Fibroblast of lung (primary cell): ENCODE measurements at regions not wholly inside any gene's neighbourhood (a gene's known extent, or its start where the extent isn't known, plus 50 kb on each side); places are given as distances from the start of the nearest gene placed in this dataset.

Experiments
- DNase-seq, 2 donors: peaks; one replicate each; pipeline versions ENCODE4 v3.0.0 to v3.0.0-alpha.2; 2010; ENCODE audit warnings: low read depth in 2 of 2
- H2AFZ ChIP-seq: 2 replicates; pipeline ENCODE4 v1.5.1; 2012; ENCODE audit warnings: low read length, control low read depth, inconsistent platforms
- H3K27ac ChIP-seq: 2 replicates; pipeline ENCODE4 v1.5.1; 2011; ENCODE audit warnings: low read length, control low read depth; ENCODE audit not compliant: insufficient read depth
- H3K27me3 ChIP-seq: 2 replicates; pipeline ENCODE4 v1.5.1; 2011; ENCODE audit warnings: mild to moderate bottlenecking, low read length; ENCODE audit not compliant: control insufficient read depth, insufficient read depth
- H3K36me3 ChIP-seq: 2 replicates; pipeline ENCODE4 v1.5.1; 2011; ENCODE audit warnings: low read length; ENCODE audit not compliant: control insufficient read depth, insufficient read depth
- H3K4me1 ChIP-seq: 2 replicates; pipeline ENCODE4 v1.5.1; 2011; ENCODE audit warnings: low read length; ENCODE audit not compliant: control insufficient read depth, insufficient read depth; ENCODE audit errors: extremely low read depth
- H3K4me2 ChIP-seq: 2 replicates; pipeline ENCODE4 v1.5.1; 2011; ENCODE audit warnings: low read length, control low read depth; ENCODE audit not compliant: insufficient read depth; ENCODE audit errors: extremely low read depth
- H3K4me3 ChIP-seq, 4 experiments: fragments of 200-600 bp in 1 of 4; sonication (generic) in 1 of 4; replicated peaks in 1 of 4; 2 replicates each; pipeline ENCODE4 v1.5.1; 2011 to 2016; ENCODE audit warnings: low read length in 4 of 4, low read depth in 3 of 4, mild to moderate bottlenecking in 3 of 4, control low read depth in 2 of 4, inconsistent platforms in 1 of 4, mixed read lengths in 1 of 4; ENCODE audit not compliant: insufficient read depth in 1 of 4; ENCODE audit errors: control extremely low read depth in 1 of 4
- H3K79me2 ChIP-seq: 2 replicates; pipeline ENCODE4 v1.5.1; 2012; ENCODE audit warnings: mild to moderate bottlenecking, low read length, inconsistent platforms; ENCODE audit not compliant: control insufficient read depth, insufficient read depth
- H3K9ac ChIP-seq: 2 replicates; pipeline ENCODE4 v1.5.1; 2011; ENCODE audit warnings: mild to moderate bottlenecking, low read length, control low read depth; ENCODE audit not compliant: insufficient read depth
- H3K9me3 ChIP-seq: 2 replicates; pipeline ENCODE4 v1.5.1; 2012; ENCODE audit warnings: low read depth, low read length; ENCODE audit not compliant: control insufficient read depth, insufficient read depth
- H4K20me1 ChIP-seq: 2 replicates; pipeline ENCODE4 v1.5.1; 2011; ENCODE audit warnings: low read length; ENCODE audit not compliant: control insufficient read depth, insufficient read depth; ENCODE audit errors: extremely low read depth
- CTCF ChIP-seq, 2 donors: IDR thresholded peaks in 1 of 2; conservative IDR thresholded peaks in 1 of 2; 1 replicate in 1 of 2; 2 replicates in 1 of 2; pipeline ENCODE4 v1.5.1; 2011 to 2012; ENCODE audit warnings: low read length in 2 of 2, control low read depth in 1 of 2, inconsistent platforms in 1 of 2, low read depth in 1 of 2, mild to moderate bottlenecking in 1 of 2
- EZH2 ChIP-seq: IDR thresholded peaks from 2 replicates; pipeline ENCODE4 v1.5.1; 2012; ENCODE audit warnings: low read length, control low read depth, mild to moderate bottlenecking; ENCODE audit errors: missing control alignments

GRCh38 chr13:89238496-89238895 lies 1567.3 kb downstream of the SLITRK5 start:
- H3K4me1 ChIP-seq: no peaks in the 10 kb centered on the region
- H3K4me2 ChIP-seq: no peak overlapping the region
- H3K9me3 ChIP-seq: no peaks in the 10 kb centered on the region
- no peak overlapping the region for H2AFZ ChIP-seq
- no peaks in the 10 kb centered on the region for H4K20me1 ChIP-seq
- no peaks in the 10 kb centered on the region for H3K36me3 ChIP-seq
- no peaks in the 10 kb centered on the region for H3K79me2 ChIP-seq
- H3K4me3 ChIP-seq: no peak overlapping the region
- H3K27ac ChIP-seq: no peak overlapping the region
- no peak overlapping the region for H3K9ac ChIP-seq
- no peak for DNase-seq
- TF ChIP-seq EZH2: no peak
- H3K27me3 ChIP-seq: no peaks in the 10 kb centered on the region

GRCh38 chr13:89239361-89240127 lies 1568.4 kb downstream of the SLITRK5 start:
- Histone ChIP-seq H3K4me1 (no peaks in the 10 kb centered on the region), H3K79me2 (no peaks in the 10 kb centered on the region), H4K20me1 (no peaks in the 10 kb centered on the region), H3K27me3 (no peaks in the 10 kb centered on the region), H2AFZ (no peak overlapping the region), H3K9ac (no peak overlapping the region), H3K9me3 (no peaks in the 10 kb centered on the region), H3K4me3 (no peak overlapping the region), H3K36me3 (no peaks in the 10 kb centered on the region), H3K27ac (no peak overlapping the region), H3K4me2 (no peak overlapping the region)
- TF ChIP-seq CTCF (conservative IDR thresholded peaks at IDR 0.05 in 1 of 2, IDR thresholded peaks at IDR 0.05 in 1 of 2; ENCODE audit: low read depth in 1 of 2, low read length in 2 of 2): no peak
- TF ChIP-seq EZH2: no peak
- peak in 1 of 2 donors; percentile 14 for DNase-seq

GRCh38 chr13:89255844-89256406 lies 1584.8 kb downstream of the SLITRK5 start:
- Histone ChIP-seq H3K27me3 (no peaks in the 10 kb centered on the region), H3K4me2 (no peak overlapping the region), H3K27ac (no peak overlapping the region), H3K9ac (no peak overlapping the region), H3K36me3 (no peaks in the 10 kb centered on the region), H4K20me1 (no peaks in the 10 kb centered on the region), H3K79me2 (no peaks in the 10 kb centered on the region), H3K9me3 (no peaks in the 10 kb centered on the region), H2AFZ (no peak overlapping the region), H3K4me1 (no peaks in the 10 kb centered on the region), H3K4me3 (no peak overlapping the region)
- no peak for TF ChIP-seq CTCF (conservative IDR thresholded peaks at IDR 0.05 in 1 of 2, IDR thresholded peaks at IDR 0.05 in 1 of 2; ENCODE audit: low read depth in 1 of 2, low read length in 2 of 2)
- no peak for DNase-seq
